ENCODE measurements at regions not wholly inside any gene's neighbourhood (a gene's known extent, or its start where the extent isn't known, plus 50 kb on each side); places are given as distances from the start of the nearest gene placed in this dataset.

DNA sequence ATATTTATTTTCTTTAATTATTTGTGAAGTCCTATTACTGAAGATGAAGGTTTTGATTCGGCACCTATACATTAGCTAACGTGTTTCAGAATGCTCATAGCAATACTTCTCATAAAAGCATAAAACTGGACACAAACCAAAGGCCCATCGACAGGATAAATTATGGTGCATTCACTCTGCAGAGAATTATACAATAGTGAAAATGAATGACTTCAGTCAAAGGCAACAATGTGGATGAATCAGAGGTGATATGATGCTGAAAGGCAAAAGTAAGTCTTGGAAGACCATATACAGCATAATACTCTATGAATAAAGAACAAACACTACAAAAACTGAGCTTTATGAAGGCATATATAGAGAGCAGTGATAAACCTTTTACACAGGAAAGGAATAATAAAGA is 156.6 kb upstream of the EGLN3 start:
- H3K27ac ChIP-seq = no peak overlapping the region
- H3K27me3 ChIP-seq (replicated peaks) = no peaks in the 10 kb centered on the region
- DNase-seq = no peak
- TF ChIP-seq, protein P1, sequence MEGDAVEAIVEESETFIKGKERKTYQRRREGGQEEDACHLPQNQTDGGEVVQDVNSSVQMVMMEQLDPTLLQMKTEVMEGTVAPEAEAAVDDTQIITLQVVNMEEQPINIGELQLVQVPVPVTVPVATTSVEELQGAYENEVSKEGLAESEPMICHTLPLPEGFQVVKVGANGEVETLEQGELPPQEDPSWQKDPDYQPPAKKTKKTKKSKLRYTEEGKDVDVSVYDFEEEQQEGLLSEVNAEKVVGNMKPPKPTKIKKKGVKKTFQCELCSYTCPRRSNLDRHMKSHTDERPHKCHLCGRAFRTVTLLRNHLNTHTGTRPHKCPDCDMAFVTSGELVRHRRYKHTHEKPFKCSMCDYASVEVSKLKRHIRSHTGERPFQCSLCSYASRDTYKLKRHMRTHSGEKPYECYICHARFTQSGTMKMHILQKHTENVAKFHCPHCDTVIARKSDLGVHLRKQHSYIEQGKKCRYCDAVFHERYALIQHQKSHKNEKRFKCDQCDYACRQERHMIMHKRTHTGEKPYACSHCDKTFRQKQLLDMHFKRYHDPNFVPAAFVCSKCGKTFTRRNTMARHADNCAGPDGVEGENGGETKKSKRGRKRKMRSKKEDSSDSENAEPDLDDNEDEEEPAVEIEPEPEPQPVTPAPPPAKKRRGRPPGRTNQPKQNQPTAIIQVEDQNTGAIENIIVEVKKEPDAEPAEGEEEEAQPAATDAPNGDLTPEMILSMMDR (IDR thresholded peaks at IDR 0.05; ENCODE audit: low read depth, low read length, missing control alignments) = no peak
- H3K36me3 ChIP-seq (replicated peaks) = no peaks in the 10 kb centered on the region
- in situ Hi-C loops (cut with HindIII; ENCODE audit: low pct_ligation_motif_present, low sequenced_read_pairs) = no loop called here
- H3K4me3 ChIP-seq (ENCODE audit: low read depth, low read length) = no peak overlapping the region

DNA sequence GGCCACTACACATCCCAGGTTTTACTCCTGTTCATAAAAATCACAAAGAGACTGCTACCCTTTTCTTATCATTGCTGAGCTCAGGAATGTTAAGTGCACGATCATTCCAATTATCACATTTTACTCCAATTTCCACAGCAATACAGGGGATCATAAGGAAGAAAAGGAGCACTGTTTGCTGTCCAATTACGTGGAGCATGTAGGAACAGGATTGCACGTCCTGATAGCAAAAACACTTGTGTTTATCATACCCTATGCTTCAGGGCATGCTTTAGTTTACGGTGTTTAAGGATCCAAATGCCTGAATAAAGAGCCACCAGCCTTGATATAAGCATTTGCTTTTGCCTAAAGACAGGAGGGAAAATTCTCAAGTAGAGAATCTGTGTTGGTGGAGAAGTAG is 155.4 kb upstream of the EGLN3 start:
- H3K36me3 ChIP-seq (replicated peaks) = no peaks in the 10 kb centered on the region
- H3K27ac ChIP-seq = no peak overlapping the region
- H3K4me3 ChIP-seq (ENCODE audit: low read depth, low read length) = no peak overlapping the region
- in situ Hi-C loops (cut with HindIII; ENCODE audit: low pct_ligation_motif_present, low sequenced_read_pairs) = no loop called here
- DNase-seq = no peak
- H3K27me3 ChIP-seq (replicated peaks) = no peaks in the 10 kb centered on the region
- TF ChIP-seq, protein P1 (IDR thresholded peaks at IDR 0.05; ENCODE audit: low read depth, low read length, missing control alignments) = no peak

DNA sequence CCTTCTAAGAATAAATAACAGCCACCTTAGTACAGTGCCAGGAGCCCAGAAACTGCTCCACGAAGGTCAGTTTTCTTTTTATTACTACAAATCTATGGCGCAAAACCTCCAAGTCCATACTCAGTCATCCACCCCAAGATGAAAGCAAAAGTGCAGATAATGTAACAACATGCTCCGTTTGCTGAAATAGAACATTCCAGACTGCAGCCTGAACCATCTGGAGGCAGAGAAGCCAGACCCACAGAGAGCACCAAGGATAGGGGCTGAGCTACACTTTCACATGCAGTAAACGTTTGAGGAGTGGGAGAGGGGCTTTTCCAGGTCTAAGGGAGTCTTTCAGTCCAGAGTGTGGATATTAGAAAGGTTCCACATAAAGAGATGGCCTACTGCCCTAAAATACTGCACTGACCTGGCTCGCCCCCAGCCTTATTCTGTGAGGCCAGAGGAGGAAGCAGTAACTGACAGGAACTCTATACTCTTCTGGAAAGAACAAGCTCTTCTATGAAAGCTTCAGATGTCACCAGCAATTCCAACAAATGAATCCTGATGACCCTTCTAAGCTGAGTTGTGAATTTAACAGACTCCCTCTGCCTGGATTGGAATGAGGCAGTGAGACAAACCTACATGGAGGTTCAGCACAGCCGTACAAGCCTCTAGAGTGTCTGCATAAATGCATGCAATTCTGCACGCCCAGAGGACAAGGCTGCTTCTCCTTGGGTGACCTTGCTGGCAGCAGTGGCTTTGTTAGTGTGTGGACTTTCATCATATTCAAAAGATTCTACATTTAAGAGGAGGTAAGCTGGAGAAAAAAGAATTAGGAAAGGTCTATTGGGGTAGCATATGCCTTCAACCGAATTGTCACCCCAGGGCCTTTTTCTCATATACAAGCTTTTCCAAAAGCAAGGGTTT is 153.9 kb upstream of the EGLN3 start:
- no peak overlapping the region for H3K27ac ChIP-seq
- H3K36me3 ChIP-seq (replicated peaks) = no peaks in the 10 kb centered on the region
- no peak for DNase-seq
- H3K27me3 ChIP-seq (replicated peaks) = no peaks in the 10 kb centered on the region
- no peak overlapping the region for H3K4me3 ChIP-seq (ENCODE audit: low read depth, low read length)
- in situ Hi-C loops (cut with HindIII; ENCODE audit: low pct_ligation_motif_present, low sequenced_read_pairs) = no loop called here
- TF ChIP-seq, protein P1 (IDR thresholded peaks at IDR 0.05; ENCODE audit: low read depth, low read length, missing control alignments) = no peak

DNA sequence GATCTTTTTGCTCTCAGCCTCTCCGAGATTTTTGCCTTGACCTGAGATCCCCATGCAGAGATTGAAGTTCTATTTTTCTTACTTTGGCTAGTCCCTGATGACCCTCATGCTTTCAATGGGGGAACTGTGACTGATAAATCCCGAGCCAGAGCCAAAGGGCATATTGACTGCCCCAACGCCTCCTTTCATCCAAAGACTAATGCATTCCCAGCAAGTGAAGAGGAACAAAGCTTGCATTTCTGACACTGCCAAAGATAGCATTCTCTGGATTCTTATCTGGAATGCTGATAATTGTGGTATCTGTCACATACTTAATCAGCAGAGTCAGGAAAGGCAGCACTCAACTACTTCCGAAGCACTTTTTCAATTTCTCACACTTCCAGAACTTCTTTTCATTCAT is 152.3 kb upstream of the EGLN3 start:
- TF ChIP-seq, protein P1 (IDR thresholded peaks at IDR 0.05; ENCODE audit: low read depth, low read length, missing control alignments) = no peak
- DNase-seq = no peak
- Histone ChIP-seq H3K36me3 (replicated peaks) (no peaks in the 10 kb centered on the region), H3K4me3 (ENCODE audit: low read depth, low read length) (no peak overlapping the region), H3K27me3 (replicated peaks) (no peaks in the 10 kb centered on the region), H3K27ac (no peak overlapping the region)
- in situ Hi-C loops (cut with HindIII; ENCODE audit: low pct_ligation_motif_present, low sequenced_read_pairs) = no loop called here

DNA sequence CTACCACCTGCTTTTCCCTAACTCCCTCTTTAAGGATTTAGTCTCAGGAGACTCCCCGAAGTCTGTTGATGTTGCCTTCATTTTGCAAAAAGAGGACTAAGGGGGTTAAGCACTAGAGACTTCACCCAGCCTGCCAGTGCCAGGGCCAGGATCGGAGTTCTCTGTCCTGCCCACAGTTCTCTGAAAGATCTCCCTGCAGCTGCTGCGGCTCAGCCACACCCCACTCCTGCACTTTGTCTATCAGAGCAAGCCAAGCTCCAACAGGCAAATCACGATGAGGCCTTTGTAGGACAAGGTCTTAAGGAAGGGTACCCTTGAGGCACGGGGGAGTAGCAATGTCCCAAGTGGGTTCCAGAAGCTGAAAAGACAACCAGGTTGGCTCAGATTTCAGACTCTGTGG is 148.8 kb upstream of the EGLN3 start:
- no peaks in the 10 kb centered on the region for H3K27me3 ChIP-seq (replicated peaks)
- TF ChIP-seq, protein P1 (IDR thresholded peaks at IDR 0.05; ENCODE audit: low read depth, low read length, missing control alignments) = no peak
- no peak overlapping the region for H3K4me3 ChIP-seq (ENCODE audit: low read depth, low read length)
- DNase-seq = no peak
- H3K36me3 ChIP-seq (replicated peaks) = no peaks in the 10 kb centered on the region
- in situ Hi-C loops (cut with HindIII; ENCODE audit: low pct_ligation_motif_present, low sequenced_read_pairs) = loop anchor here (25.0 kb wide), 1 partner anchor 262 kb away; no protein-coding TSS in a partner anchor
- H3K27ac ChIP-seq = no peak overlapping the region

All from brain microvascular endothelial cell (primary cell).